Right lobe of liver (tissue), 4 donors: ENCODE measurements at regions not wholly inside any gene's neighbourhood (a gene's known extent, or its start where the extent isn't known, plus 50 kb on each side); places are given as distances from the start of the nearest gene placed in this dataset.

Experiments used
- CTCF ChIP-seq, 4 donors: fragments of 200-600 bp in 3 of 4; fragments of 450-650 bp in 1 of 4; IDR thresholded peaks; one replicate each; pipeline versions ENCODE4 v1.5.1 to v1.8.0; 2016 to 2022; ENCODE audit warnings: antibody characterized with exemption in 4 of 4, mild to moderate bottlenecking in 2 of 4
- POLR2A ChIP-seq: fragments of 450-650 bp; IDR thresholded peaks from one replicate; pipeline ENCODE4 v1.6.1; 2017; ENCODE audit warnings: antibody characterized with exemption, mild to moderate bottlenecking
- donor health status: DM: no; HTN: no; CAD: no.
- donor health status: DM: no; HTN: no; CAD: no.
- donor health status: DM: no; HTN: yes; CAD: no.

DNA sequence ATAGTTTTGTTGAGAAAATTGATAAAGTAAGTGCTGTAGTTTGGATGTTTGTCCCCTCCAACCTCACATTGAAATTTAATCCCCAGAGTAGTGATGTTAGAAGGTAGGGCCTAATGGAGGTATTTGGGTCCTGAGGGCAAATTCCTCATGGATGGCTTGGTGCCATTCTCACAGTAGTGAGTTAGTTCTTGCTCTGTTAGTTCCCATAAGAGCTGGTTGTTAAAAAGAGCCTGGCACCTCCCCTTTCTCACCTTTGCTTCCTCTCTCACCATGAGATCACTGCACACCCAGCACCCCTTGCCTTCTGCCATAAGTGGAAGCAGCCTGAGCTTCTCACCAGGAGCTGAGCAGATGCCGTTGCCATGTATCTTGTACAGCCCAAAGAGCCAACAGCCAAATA, 354.8 kb upstream of the NFIA start:
- no peak for TF ChIP-seq CTCF (IDR thresholded peaks at IDR 0.05)
- no peak for TF ChIP-seq POLR2A
